Neural progenitor cell (in vitro differentiated cells): ENCODE measurements at regions not wholly inside any gene's neighbourhood (a gene's known extent, or its start where the extent isn't known, plus 50 kb on each side); places are given as distances from the start of the nearest gene placed in this dataset.
A peak's percentile ranks its signal among the peaks of the same experiment; 100 is the strongest.

Experiments
- DNase-seq: peaks from one replicate; pipeline ENCODE4 v3.0.0-alpha.2; 2016; ENCODE audit warnings: low spot score
- H2AFZ ChIP-seq: fragments of 200-600 bp; sonication (generic); replicated peaks from 2 replicates; pipeline ENCODE4 v1.6.1; 2016; ENCODE audit warnings: antibody characterized with exemption
- H3F3A ChIP-seq: fragments of 200-600 bp; sonication (generic); 2 replicates; pipeline ENCODE4 v1.6.1; 2016; ENCODE audit warnings: antibody characterized with exemption, low read depth
- H3K27ac ChIP-seq: fragments of 200-600 bp; sonication (generic); 2 replicates; pipeline ENCODE4 v1.5.1; 2016; ENCODE audit warnings: mild to moderate bottlenecking
- H3K27me3 ChIP-seq: fragments of 200-600 bp; sonication (generic); 2 replicates; pipeline ENCODE4 v1.6.1; 2016; ENCODE audit warnings: mild to moderate bottlenecking, moderate library complexity
- H3K36me3 ChIP-seq: fragments of 200-600 bp; sonication (generic); 2 replicates; pipeline ENCODE4 v1.5.1; 2016
- H3K4me1 ChIP-seq: fragments of 200-600 bp; sonication (generic); 2 replicates; pipeline ENCODE4 v1.6.1; 2016; ENCODE audit warnings: mixed run types
- H3K4me2 ChIP-seq: fragments of 200-600 bp; sonication (generic); 2 replicates; pipeline ENCODE4 v1.6.1; 2016
- H3K4me3 ChIP-seq: fragments of 200-600 bp; sonication (generic); 2 replicates; pipeline ENCODE4 v1.5.1; 2016
- H3K79me2 ChIP-seq: fragments of 200-600 bp; sonication (generic); 2 replicates; pipeline ENCODE4 v1.6.1; 2016; ENCODE audit warnings: low read depth
- H3K9ac ChIP-seq: fragments of 200-600 bp; sonication (generic); 2 replicates; pipeline ENCODE4 v1.6.1; 2016
- H3K9me3 ChIP-seq: fragments of 200-600 bp; sonication (generic); 2 replicates; pipeline ENCODE4 v1.5.1; 2016; ENCODE audit warnings: low read depth
- H4K20me1 ChIP-seq: fragments of 200-600 bp; sonication (generic); 2 replicates; pipeline ENCODE4 v1.6.1; 2016; ENCODE audit warnings: low read depth
- H3K27ac Mint-ChIP-seq: 3 replicates; pipeline ENCODE4 v1.8.0; 2021; ENCODE audit warnings: mixed read lengths
- H3K27me3 Mint-ChIP-seq: 2 replicates; pipeline ENCODE4 v1.8.0; 2022; ENCODE audit warnings: low read depth, mild to moderate bottlenecking, inconsistent platforms, moderate library complexity, mixed read lengths; ENCODE audit not compliant: insufficient read depth
- H3K36me3 Mint-ChIP-seq: 3 replicates; pipeline ENCODE4 v1.8.0; 2021; ENCODE audit warnings: mixed read lengths
- H3K4me1 Mint-ChIP-seq: 3 replicates; pipeline ENCODE4 v1.8.0; 2021; ENCODE audit warnings: mixed read lengths
- H3K4me3 Mint-ChIP-seq: 3 replicates; pipeline ENCODE4 v1.8.0; 2021; ENCODE audit warnings: mild to moderate bottlenecking, moderate library complexity, mixed read lengths
- H3K9me3 Mint-ChIP-seq: 3 replicates; pipeline ENCODE4 v1.8.0; 2020; ENCODE audit warnings: mixed read lengths
- EZH2 ChIP-seq: fragments of 200-600 bp; sonication (generic); IDR thresholded peaks from 2 replicates; pipeline ENCODE4 v1.6.1; 2017; ENCODE audit warnings: antibody characterized with exemption, mild to moderate bottlenecking, moderate library complexity
- EZH2phosphoT487 ChIP-seq: fragments of 200-600 bp; sonication (generic); IDR thresholded peaks from 2 replicates; pipeline ENCODE4 v1.6.1; 2017; ENCODE audit warnings: antibody characterized with exemption
- TF ChIP-seq, protein P1 (sequence below): fragments of 200-600 bp; sonication (generic); IDR thresholded peaks from 2 replicates; pipeline ENCODE4 v1.5.1; 2017; ENCODE audit warnings: antibody characterized with exemption, mild to moderate bottlenecking

DNA sequence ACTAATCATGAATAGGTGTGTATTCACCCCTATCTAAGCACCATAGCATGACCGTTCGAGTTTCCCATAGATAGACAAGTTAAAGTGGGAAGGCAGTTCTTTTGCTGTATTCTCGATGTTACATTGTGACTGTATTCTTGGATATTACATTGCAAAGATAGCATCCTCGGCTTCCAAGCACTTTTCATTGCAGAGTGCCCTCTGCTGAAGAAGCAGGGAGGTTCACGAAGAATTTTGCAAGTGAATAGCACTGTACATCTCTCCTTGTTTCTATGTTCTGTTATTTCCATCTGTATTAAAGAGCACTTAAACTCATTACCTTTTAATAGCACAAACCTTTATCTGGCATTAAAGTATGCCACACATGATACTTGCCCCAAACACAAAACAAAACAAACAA is 426.7 kb upstream of the ARX start:
- no peaks in the 10 kb centered on the region for H3K27me3 ChIP-seq
- H3K4me1 Mint-ChIP-seq, result no peaks in the 10 kb centered on the region
- TF ChIP-seq EZH2 (no peak), EZH2phosphoT487 (no peak)
- TF ChIP-seq, protein P1, sequence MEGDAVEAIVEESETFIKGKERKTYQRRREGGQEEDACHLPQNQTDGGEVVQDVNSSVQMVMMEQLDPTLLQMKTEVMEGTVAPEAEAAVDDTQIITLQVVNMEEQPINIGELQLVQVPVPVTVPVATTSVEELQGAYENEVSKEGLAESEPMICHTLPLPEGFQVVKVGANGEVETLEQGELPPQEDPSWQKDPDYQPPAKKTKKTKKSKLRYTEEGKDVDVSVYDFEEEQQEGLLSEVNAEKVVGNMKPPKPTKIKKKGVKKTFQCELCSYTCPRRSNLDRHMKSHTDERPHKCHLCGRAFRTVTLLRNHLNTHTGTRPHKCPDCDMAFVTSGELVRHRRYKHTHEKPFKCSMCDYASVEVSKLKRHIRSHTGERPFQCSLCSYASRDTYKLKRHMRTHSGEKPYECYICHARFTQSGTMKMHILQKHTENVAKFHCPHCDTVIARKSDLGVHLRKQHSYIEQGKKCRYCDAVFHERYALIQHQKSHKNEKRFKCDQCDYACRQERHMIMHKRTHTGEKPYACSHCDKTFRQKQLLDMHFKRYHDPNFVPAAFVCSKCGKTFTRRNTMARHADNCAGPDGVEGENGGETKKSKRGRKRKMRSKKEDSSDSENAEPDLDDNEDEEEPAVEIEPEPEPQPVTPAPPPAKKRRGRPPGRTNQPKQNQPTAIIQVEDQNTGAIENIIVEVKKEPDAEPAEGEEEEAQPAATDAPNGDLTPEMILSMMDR, result peak; percentile 45
- DNase-seq, result peak; percentile 15
- no peaks in the 10 kb centered on the region for H3K9me3 Mint-ChIP-seq
- no peak overlapping the region for H3K4me2 ChIP-seq
- no peaks in the 10 kb centered on the region for H3K4me1 ChIP-seq
- peaks cover 6% of the 10 kb centered on the region for H3K9me3 ChIP-seq
- H3K4me3 Mint-ChIP-seq, result no peak overlapping the region
- H3F3A ChIP-seq, result no peaks in the 10 kb centered on the region
- no peak overlapping the region for H3K9ac ChIP-seq
- no peaks in the 10 kb centered on the region for H3K36me3 ChIP-seq
- no peak overlapping the region for H3K27ac ChIP-seq
- H3K4me3 ChIP-seq, result no peak overlapping the region
- H3K27me3 Mint-ChIP-seq, result no peaks in the 10 kb centered on the region
- H2AFZ ChIP-seq, result no peak overlapping the region
- no peaks in the 10 kb centered on the region for H4K20me1 ChIP-seq
- H3K79me2 ChIP-seq, result no peaks in the 10 kb centered on the region
- no peaks in the 10 kb centered on the region for H3K36me3 Mint-ChIP-seq
- no peak overlapping the region for H3K27ac Mint-ChIP-seq

DNA sequence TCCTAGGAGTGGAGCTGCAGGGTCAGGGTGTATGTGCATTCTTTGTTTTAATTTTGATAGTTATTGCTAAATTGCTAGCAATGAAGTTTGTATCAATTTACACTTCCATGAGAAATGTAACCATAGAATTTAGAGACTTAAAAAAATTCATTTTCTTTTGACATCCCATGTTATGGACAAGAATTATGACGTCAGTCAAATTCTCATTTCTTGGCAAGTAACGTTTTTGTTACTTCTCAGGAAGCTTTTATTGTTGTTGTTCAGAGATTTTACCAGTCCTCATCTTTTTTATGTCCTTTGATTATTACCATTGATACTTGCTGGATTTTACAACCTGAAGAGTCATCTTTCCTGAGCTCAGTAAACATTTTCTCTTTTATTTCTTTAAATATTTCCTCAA is 417.5 kb upstream of the ARX start:
- H3K36me3 ChIP-seq, result no peaks in the 10 kb centered on the region
- H4K20me1 ChIP-seq, result no peaks in the 10 kb centered on the region
- H3K9me3 Mint-ChIP-seq, result no peaks in the 10 kb centered on the region
- H3K4me2 ChIP-seq, result no peak overlapping the region
- H3K9me3 ChIP-seq, result peaks cover 5% of the 10 kb centered on the region
- no peaks in the 10 kb centered on the region for H3K4me1 Mint-ChIP-seq
- H3K27me3 Mint-ChIP-seq, result peaks cover 3% of the 10 kb centered on the region
- no peaks in the 10 kb centered on the region for H3K36me3 Mint-ChIP-seq
- TF ChIP-seq, protein P1, result no peak
- no peak for TF ChIP-seq EZH2phosphoT487
- TF ChIP-seq EZH2, result no peak
- H3K79me2 ChIP-seq, result no peaks in the 10 kb centered on the region
- H3K27ac Mint-ChIP-seq, result no peak overlapping the region
- no peak overlapping the region for H3K4me3 ChIP-seq
- no peak overlapping the region for H3K27ac ChIP-seq
- no peaks in the 10 kb centered on the region for H3K4me1 ChIP-seq
- H3K9ac ChIP-seq, result no peak overlapping the region
- no peak overlapping the region for H3K4me3 Mint-ChIP-seq
- DNase-seq, result no peak
- H3F3A ChIP-seq, result no peaks in the 10 kb centered on the region
- H3K27me3 ChIP-seq, result no peaks in the 10 kb centered on the region
- H2AFZ ChIP-seq, result no peak overlapping the region

DNA sequence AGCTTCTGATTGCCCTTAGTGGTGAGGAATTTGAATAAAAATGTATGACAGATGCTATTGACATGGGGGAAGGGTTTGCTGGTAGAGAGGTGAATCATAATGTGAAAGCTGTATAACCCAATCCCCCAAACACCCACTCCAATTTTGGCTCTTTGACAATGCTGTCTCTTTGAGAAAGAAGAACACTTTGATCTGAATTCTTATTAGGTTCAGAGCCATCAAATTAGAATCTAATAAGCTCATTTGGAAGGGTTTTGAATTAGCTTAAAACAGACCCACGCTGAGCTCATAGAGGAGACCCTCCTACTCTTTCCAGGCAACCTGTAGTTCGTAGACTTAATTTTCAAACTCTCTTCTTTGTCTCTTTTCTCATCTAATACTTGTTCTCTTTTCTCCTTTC is 416.6 kb upstream of the ARX start:
- H3K36me3 Mint-ChIP-seq, result no peaks in the 10 kb centered on the region

More for the DNA sequence above, 416.6 kb upstream of the ARX start:
- Histone ChIP-seq H4K20me1 (no peaks in the 10 kb centered on the region), H3K79me2 (no peaks in the 10 kb centered on the region), H3K4me2 (no peak overlapping the region), H3F3A (no peaks in the 10 kb centered on the region), H3K27me3 (no peaks in the 10 kb centered on the region), H3K9me3 (peaks cover 5% of the 10 kb centered on the region), H3K27ac (no peak overlapping the region), H3K9ac (no peak overlapping the region), H3K4me3 (no peak overlapping the region), H2AFZ (no peak overlapping the region), H3K4me1 (no peaks in the 10 kb centered on the region), H3K36me3 (no peaks in the 10 kb centered on the region)
- Mint-ChIP-seq H3K27ac (no peak overlapping the region), H3K27me3 (peaks cover 3% of the 10 kb centered on the region), H3K4me1 (no peaks in the 10 kb centered on the region), H3K9me3 (no peaks in the 10 kb centered on the region), H3K4me3 (no peak overlapping the region)
- TF ChIP-seq EZH2, result no peak
- no peak for TF ChIP-seq EZH2phosphoT487
- TF ChIP-seq, protein P1, result no peak
- DNase-seq, result no peak
